GM19023 (cell line): ENCODE measurements at regions not wholly inside any gene's neighbourhood (a gene's known extent, or its start where the extent isn't known, plus 50 kb on each side); places are given as distances from the start of the nearest gene placed in this dataset.

Source experiments
- ATAC-seq: cut with Tn5 transposase; IDR thresholded peaks from one replicate; pipeline ENCODE4 v1.9.1; 2021; ENCODE audit warnings: mild to moderate bottlenecking, moderate library complexity; ENCODE audit not compliant: unreplicated experiment

- ATAC-seq = no peak
Measured at GRCh38 chr1:72693899-72694298, 411.6 kb upstream of the NEGR1 start.

GRCh38 chr1:72693376-72693775, 411.0 kb upstream of the NEGR1 start:
- ATAC-seq = no peak

DNA sequence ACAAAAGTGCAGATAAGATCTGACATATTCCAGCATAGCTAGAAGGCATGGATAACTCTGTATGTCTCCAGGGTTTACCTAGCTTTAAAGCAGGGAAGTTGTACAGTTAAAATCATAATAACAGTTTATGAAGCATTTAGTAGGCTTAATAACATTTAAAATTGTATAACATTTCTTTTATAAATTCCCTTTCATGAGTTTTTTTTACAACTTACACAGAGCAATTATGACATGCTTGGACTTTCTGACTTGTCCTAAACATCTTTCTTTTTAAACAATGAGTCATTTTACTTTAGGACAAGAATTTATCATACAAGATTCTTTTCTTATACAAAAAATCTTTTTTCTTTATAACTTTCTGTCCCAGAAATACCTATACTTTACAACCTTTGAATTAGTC, 408.5 kb upstream of the NEGR1 start:
- ATAC-seq = no peak

DNA sequence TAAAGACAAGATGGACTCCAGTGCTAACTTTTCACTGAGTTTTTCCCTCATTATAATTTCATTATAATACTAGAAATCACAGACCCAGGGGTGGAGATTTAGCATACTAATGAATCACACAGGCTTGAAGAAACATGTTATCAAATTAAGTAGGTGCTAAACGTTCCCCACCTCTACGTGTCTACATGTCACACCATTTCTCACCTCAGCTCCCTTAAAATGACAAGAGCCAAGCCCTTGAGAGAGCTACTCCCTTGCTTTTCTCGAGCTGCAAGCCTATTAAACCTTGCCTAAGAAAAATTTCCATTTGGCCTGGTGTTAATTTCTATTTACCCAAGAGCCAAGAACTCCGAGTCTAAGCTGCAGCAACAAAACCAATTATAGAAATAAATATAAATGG, 396.3 kb upstream of the NEGR1 start:
- no peak for ATAC-seq

DNA sequence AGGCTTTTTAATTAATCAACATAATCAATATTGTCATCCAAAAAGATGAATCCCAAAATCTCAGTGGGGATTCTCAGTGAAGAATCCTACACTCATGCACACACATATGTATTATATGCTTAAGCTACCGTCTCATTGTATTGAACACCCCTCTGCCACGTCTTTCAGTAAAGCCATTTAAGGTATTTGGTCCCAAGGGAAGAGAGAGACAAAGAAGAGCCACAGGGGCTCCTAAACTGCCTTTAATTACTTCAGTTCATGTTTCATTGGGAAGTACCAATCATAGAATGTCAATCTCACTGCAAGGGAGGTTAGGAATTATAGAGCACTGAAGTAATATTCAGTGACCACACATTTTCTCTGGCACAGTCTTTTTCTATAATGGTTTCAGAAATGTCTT, 388.6 kb upstream of the NEGR1 start:
- no peak for ATAC-seq

DNA sequence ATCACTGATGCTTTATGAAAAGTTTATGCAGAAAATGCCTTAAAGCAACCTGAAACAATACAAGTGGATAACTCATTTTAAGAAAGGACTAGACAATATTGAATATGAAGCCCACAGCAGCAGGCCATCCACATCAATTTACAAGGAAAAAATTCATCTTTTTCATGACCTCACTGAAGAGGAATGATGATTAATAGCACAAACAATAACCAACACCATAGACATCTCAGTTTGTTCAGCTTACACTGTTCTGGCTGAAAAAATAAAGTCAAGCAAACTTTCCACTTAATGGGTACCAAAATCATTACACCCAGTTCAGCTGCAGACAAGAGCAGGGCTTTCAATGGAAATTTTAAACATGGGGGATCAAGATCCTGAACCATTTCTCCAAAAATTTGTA, 380.6 kb upstream of the NEGR1 start:
- ATAC-seq = no peak

GRCh38 chr1:72650843-72651435, 368.6 kb upstream of the NEGR1 start:
- ATAC-seq = no peak

DNA sequence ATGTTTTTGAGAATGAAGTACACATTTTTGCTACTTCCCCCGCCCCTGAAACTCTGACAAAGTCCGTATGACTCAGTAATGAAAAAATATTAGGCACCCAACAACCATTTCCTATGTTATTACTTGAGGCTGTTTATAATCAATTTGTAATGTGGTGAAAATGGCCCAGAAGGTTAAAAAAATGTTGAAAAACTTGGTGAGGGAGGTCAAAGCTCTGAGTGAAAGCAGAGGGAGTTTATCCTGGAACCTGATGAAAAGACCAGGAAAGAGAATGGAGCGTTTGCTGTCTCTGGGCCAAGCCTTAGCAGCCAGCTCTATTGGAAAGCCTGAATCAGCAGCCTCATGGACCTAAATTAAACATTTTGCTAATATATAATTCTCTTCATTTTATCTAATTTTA, 367.7 kb upstream of the NEGR1 start:
- no peak for ATAC-seq

DNA sequence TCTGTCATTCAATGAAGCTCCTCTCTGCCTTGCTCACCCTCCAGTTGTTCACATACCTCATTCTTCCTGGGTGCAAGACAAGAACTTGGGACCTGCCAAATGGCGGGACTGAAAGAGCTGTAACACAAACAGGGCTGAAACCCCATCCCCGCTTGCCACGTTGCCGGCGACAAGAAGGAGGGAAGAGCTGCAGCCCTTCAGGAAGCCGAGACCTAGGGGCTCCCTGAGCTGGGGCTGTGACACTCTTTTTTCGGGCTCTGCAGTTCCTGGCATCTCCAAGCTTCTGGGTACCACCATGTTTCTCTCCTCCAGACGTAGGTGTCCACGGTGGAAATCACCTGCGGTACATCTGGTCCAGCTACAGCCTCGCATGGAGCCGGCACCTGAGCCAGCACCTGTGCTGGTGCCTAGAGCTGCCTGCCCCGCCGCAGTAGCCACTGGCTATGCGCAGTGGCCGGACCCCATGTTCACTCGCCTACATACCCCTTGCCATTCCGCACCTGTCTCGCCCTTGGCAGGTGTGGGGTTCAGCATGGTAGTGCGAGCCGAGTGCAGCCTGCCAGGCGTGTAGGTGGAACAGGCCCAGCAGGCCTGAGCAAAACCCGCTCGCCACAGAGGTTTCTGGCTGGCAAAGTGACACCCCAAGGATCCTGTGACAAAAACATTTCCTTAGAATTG, 367.0 kb upstream of the NEGR1 start:
- ATAC-seq = no peak

- no peak for ATAC-seq
Measured at GRCh38 chr1:72648465-72648864, 366.1 kb upstream of the NEGR1 start.

- no peak for ATAC-seq
Measured at GRCh38 chr1:72643142-72643541, 360.8 kb upstream of the NEGR1 start.

DNA sequence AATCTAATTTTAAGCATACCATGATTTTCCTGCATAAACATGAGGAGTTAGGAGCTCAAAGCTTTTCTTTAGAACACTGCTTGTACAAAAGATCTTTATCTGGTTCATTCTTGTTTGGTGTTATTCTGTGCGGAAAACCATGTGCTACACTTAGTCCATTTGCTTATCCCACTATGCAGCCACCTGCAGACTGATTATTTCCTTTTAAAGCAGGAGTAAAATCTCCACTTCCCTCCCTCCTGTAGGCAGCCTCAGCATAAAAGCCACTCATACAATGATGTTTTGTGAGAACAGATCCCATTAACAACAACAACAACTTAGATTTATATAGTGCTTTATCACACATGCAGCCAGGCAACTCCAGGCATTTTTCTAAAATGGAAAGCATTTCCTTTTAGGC, 355.3 kb upstream of the NEGR1 start:
- no peak for ATAC-seq

DNA sequence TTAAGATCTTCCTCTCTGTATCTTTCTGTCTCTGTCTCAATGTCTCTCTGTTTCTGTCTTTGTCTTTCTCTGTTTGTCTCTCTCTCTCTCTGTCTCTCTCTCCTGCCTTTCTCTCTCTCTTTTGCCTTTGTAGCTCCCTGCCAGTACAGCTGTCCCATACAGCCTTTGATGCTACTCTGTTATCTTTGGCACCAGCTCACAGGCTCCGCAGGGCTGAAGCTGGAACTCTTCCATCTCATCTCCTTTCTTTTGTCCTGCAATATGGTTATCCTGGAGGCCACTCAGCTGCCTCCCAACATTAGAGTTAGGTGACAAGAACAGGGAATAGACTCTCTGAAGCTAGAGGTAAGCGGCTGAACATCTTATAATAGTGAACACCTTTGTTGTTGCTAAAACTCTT, 354.3 kb upstream of the NEGR1 start:
- ATAC-seq = no peak

- no peak for ATAC-seq
Measured at GRCh38 chr1:72635719-72636118, 353.4 kb upstream of the NEGR1 start.

- no peak for ATAC-seq
Measured at GRCh38 chr1:72634946-72635345, 352.6 kb upstream of the NEGR1 start.

DNA sequence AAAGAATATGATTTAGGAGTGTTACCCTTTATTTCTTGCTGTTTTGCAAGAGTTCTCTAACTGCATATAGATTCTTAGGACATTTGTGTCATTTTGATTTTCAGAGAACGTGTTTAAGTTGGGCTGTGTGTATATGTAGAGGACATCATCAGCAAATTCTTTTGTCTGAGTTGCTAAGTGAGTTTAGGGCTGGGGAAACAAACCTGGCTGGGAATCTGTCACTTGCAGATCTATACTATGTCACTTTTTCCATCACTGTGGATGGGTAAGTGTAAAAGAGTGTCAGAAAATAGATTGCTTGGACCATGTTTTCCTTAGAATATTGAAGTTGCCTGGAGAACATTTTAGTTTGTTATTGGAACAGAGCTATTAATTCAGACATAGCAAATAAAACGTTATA, 349.1 kb upstream of the NEGR1 start:
- ATAC-seq = no peak

DNA sequence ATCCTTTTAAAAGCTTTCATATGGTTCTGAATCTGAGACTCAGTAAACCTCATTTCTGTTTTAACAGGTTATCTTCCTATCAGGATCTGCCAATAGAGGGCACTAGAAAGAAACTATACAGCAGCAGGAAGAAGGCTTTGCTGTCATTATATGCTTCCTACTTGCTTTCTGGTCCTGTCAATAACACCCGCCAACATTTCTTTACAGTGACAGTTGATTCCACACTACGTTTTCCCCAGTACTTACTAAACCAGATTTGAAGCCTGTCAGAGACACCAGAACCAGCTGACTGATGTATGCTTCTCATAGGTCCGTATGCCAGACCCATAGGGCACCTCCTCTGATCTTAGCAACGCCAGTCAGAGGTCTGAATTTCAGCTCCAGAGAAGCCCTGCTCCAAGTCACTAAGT, 341.0 kb upstream of the NEGR1 start:
- peak; percentile 72 for ATAC-seq

- ATAC-seq = no peak
Measured at GRCh38 chr1:72620453-72620852, 338.1 kb upstream of the NEGR1 start.

GRCh38 chr1:72606216-72606810, 324.0 kb upstream of the NEGR1 start:
- no peak for ATAC-seq

DNA sequence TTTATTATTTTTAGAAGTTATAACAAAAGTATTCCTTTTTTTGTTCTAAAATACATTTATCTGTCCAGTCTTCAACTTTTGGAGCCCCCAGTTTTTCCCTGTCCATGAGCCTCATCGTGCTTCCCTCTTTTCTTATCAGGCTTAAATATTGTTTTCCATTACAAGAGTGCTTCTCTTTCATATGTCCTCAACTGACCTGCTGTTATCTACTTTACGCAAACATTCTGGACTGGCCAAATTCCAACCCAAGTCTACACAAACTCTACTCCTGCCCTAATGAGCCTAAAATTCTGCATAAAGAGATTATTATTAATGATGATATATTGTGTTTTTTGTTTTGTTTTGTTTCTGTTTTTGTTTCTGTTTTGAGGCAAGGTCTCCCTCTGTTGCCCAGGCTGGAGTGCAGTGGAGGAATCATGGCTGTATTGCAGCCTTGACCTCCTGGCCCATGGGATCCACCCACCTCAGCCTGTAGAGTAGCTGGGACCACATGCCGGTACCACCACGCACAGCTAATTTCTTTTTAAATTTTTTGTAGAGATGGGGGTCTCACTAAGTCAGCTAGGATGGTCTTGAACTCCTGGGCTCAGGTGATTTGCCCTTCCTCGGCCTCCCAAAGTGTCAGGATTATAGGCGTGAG, 318.8 kb upstream of the NEGR1 start:
- ATAC-seq = no peak

- ATAC-seq = no peak
Measured at GRCh38 chr1:72586023-72586685, 303.8 kb upstream of the NEGR1 start.

- no peak for ATAC-seq
Measured at GRCh38 chr1:72579629-72580028, 297.3 kb upstream of the NEGR1 start.
